ENCODE measurements at regions not wholly inside any gene's neighbourhood (a gene's known extent, or its start where the extent isn't known, plus 50 kb on each side); places are given as distances from the start of the nearest gene placed in this dataset.

- no peak for TF ChIP-seq CTCF (IDR thresholded peaks at IDR 0.05; ENCODE audit: low read depth, low read length)
- no peak for TF ChIP-seq EZH2phosphoT487 (IDR thresholded peaks at IDR 0.05; ENCODE audit: low read depth)
Measured at GRCh38 chr14:38357557-38357956, 101.7 kb upstream of the CLEC14A start.

Data from OCI-LY3 (cell line).